H1 (cell line): ENCODE measurements at regions not wholly inside any gene's neighbourhood (a gene's known extent, or its start where the extent isn't known, plus 50 kb on each side); places are given as distances from the start of the nearest gene placed in this dataset.
A peak's percentile ranks its signal among the peaks of the same experiment; 100 is the strongest.

Source experiments
- CHD7 ChIP-seq: fragments of 300-600 bp; sonication (generic); IDR thresholded peaks from 2 replicates; pipeline ENCODE4 v1.7.1; 2012; ENCODE audit warnings: low read length, moderate library complexity, mild to moderate bottlenecking, inconsistent platforms; ENCODE audit not compliant: insufficient replicate concordance

DNA sequence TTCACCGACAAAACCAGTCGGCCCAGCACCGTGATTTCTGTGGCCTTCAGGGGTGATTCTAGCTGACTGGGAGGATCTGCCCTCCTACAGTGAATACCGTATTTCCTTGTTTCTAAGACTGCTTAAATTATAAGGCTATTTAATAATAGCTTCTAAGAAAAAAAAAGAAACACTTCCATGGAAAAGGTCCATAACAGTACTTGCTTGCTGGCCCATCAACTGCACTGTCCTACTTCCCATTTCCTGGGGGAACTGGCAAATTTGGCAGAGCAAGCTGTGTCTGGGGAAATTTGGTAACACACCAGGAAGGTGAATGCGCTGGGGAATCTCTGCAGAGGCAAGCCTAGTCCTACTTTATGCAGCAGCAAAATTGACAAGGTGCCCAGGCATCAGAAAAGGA is 214.0 kb downstream of the ZNF326 start (continued):
- peak; percentile 96 for TF ChIP-seq CHD7
- TF ChIP-seq, all 59 proteins: peak for 1
